ENCODE measurements at regions not wholly inside any gene's neighbourhood (a gene's known extent, or its start where the extent isn't known, plus 50 kb on each side); places are given as distances from the start of the nearest gene placed in this dataset.

DNA sequence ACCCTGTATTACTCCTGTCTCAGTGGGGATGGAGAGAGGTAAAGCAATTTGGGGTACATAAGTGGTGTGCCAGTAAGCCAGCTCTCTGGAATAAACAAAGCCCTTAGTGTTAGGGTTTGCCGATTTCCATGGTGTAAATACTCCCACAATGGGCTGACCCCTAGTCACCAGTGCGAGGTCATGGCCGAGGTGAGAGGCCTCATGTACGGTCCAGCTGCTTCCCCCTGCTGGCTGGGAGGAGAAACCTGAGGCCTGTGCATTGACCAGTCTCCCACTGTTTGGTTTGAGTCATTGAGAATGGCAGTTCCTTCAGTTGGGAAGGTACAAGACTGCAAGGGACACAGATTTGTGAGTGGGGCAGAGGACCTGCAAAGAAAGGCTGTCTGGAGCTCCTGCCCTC is 382.0 kb downstream of the CDH26 start:
- TF ChIP-seq CTCF (IDR thresholded peaks at IDR 0.05) (no peak), POLR2A (IDR thresholded peaks at IDR 0.05) (no peak)

All from lower leg skin (tissue), 3 donors.